Activated T-cell treated with anti-CD3 and anti-CD28 coated beads, Interleukin-2, amount 50 U/mL, for 24 hours (primary cell): ENCODE measurements at regions not wholly inside any gene's neighbourhood (a gene's known extent, or its start where the extent isn't known, plus 50 kb on each side); places are given as distances from the start of the nearest gene placed in this dataset.

Source experiments
- DNase-seq: peaks from one replicate; pipeline ENCODE4 v3.0.0-alpha.2; 2020
- H3K27ac Mint-ChIP-seq: 2 replicates; pipeline ENCODE4 v1.8.0; 2020; ENCODE audit warnings: mild to moderate bottlenecking, mixed read lengths
- H3K27me3 Mint-ChIP-seq: 2 replicates; pipeline ENCODE4 v1.8.0; 2020; ENCODE audit warnings: mixed read lengths
- H3K36me3 Mint-ChIP-seq: 2 replicates; pipeline ENCODE4 v1.8.0; 2020; ENCODE audit warnings: low read depth, mixed read lengths
- H3K4me1 Mint-ChIP-seq: 2 replicates; pipeline ENCODE4 v1.8.0; 2020; ENCODE audit warnings: low read depth, mixed read lengths
- H3K4me3 Mint-ChIP-seq: 2 replicates; pipeline ENCODE4 v1.8.0; 2020; ENCODE audit warnings: mild to moderate bottlenecking, moderate library complexity, mixed read lengths
- H3K9me3 Mint-ChIP-seq: 2 replicates; pipeline ENCODE4 v1.8.0; 2020; ENCODE audit warnings: mixed read lengths

DNA sequence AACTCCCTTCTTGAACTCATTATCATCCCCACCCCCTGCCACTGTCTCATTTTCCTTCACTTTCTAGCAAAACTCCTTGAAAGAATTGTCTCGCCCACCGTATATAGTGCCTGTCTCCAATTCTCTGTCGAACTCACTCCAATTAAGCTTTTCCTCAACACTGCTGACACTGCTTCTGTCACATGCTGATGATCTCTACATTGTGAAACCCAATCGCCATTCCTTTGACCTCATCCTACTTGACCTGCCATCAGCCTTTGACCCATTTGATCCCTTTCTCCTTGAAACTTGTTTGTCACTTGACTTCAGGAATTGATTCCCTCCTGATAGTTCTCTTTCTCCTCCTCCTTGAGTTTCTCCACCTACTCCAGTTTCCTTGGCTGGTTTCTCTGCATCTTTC lies 54.8 kb downstream of the CCDC71L start:
- DNase-seq = no peak
- no peaks in the 10 kb centered on the region for H3K27me3 Mint-ChIP-seq
- H3K9me3 Mint-ChIP-seq = no peaks in the 10 kb centered on the region
- H3K36me3 Mint-ChIP-seq = no peaks in the 10 kb centered on the region
- peaks cover 9% of the 10 kb centered on the region for H3K4me1 Mint-ChIP-seq
- no peak overlapping the region for H3K27ac Mint-ChIP-seq
- H3K4me3 Mint-ChIP-seq = no peak overlapping the region

DNA sequence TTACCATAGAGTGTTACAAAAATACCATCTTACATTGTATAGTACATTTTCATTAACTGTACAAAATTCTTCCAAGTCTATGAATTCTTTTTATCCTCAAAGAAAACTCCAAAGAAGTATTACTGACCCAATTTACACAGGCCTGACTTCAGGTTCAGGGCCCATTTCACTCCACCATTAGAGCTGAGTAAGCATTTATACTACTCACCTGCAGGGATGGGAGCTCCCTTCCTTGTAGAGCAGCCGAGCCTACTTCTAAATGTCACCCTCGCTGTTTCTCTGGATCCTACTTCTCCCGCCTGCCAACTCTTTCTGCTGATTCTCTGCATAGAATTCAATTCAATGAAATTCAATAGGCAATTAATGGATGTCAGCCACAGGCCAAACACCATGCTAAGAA lies 56.0 kb downstream of the CCDC71L start:
- Mint-ChIP-seq H3K27ac (no peak overlapping the region), H3K4me1 (peaks cover 9% of the 10 kb centered on the region), H3K9me3 (no peaks in the 10 kb centered on the region), H3K4me3 (no peak overlapping the region), H3K36me3 (no peaks in the 10 kb centered on the region), H3K27me3 (no peaks in the 10 kb centered on the region)
- no peak for DNase-seq

- Mint-ChIP-seq H3K36me3 (no peaks in the 10 kb centered on the region), H3K4me3 (no peak overlapping the region), H3K27ac (peak overlapping the region; percentile 8), H3K9me3 (no peaks in the 10 kb centered on the region), H3K4me1 (peaks cover 9% of the 10 kb centered on the region), H3K27me3 (no peaks in the 10 kb centered on the region)
- no peak for DNase-seq
Observed at GRCh38 chr7:106604303-106604924, 56.5 kb downstream of the CCDC71L start.

GRCh38 chr7:106603346-106603745 lies 57.6 kb downstream of the CCDC71L start:
- no peak overlapping the region for H3K27ac Mint-ChIP-seq
- H3K27me3 Mint-ChIP-seq = no peaks in the 10 kb centered on the region
- no peak overlapping the region for H3K4me3 Mint-ChIP-seq
- H3K4me1 Mint-ChIP-seq = peaks cover 14% of the 10 kb centered on the region
- no peak for DNase-seq
- no peaks in the 10 kb centered on the region for H3K36me3 Mint-ChIP-seq
- H3K9me3 Mint-ChIP-seq = no peaks in the 10 kb centered on the region

GRCh38 chr7:106602062-106602461 lies 58.9 kb downstream of the CCDC71L start:
- Mint-ChIP-seq H3K4me1 (peaks cover 16% of the 10 kb centered on the region), H3K27ac (no peak overlapping the region), H3K9me3 (no peaks in the 10 kb centered on the region), H3K27me3 (no peaks in the 10 kb centered on the region), H3K36me3 (no peaks in the 10 kb centered on the region), H3K4me3 (no peak overlapping the region)
- no peak for DNase-seq

- Mint-ChIP-seq H3K9me3 (no peaks in the 10 kb centered on the region), H3K4me3 (no peak overlapping the region)
Observed at GRCh38 chr7:106600569-106601373, 60.2 kb downstream of the CCDC71L start.

DNA sequence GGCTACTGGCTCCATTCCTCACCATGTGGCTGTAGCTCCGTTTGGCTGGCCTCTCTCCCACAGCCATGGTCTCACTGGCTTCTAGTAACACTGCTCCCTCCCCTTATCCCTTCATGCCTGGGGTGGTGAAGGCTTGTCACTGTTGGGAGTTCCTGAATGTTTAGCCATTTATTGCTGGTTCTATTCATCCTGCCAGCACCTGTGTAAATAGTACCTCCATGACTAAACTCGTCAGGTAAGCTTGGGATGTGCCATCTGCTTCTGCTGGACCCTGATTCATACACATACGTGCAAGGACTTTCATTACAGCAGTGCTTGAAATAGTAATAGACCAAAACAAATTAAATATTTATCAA lies 61.6 kb downstream of the CCDC71L start:
- Mint-ChIP-seq H3K27me3 (no peaks in the 10 kb centered on the region), H3K4me1 (peaks cover 10% of the 10 kb centered on the region), H3K9me3 (no peaks in the 10 kb centered on the region), H3K4me3 (no peak overlapping the region), H3K27ac (no peak overlapping the region), H3K36me3 (no peaks in the 10 kb centered on the region)
- no peak for DNase-seq

More at GRCh38 chr7:106600569-106601373, 60.2 kb downstream of the CCDC71L start:
- Mint-ChIP-seq H3K36me3 (no peaks in the 10 kb centered on the region), H3K27me3 (no peaks in the 10 kb centered on the region), H3K27ac (no peak overlapping the region), H3K4me1 (peaks cover 16% of the 10 kb centered on the region)
- no peak for DNase-seq

- DNase-seq = peak; percentile 64
- H3K4me1 Mint-ChIP-seq = peaks cover 7% of the 10 kb centered on the region
- H3K27me3 Mint-ChIP-seq = no peaks in the 10 kb centered on the region
- H3K36me3 Mint-ChIP-seq = no peaks in the 10 kb centered on the region
- H3K27ac Mint-ChIP-seq = peak overlapping the region; percentile 38
- H3K4me3 Mint-ChIP-seq = peak overlapping the region; percentile 53
- H3K9me3 Mint-ChIP-seq = no peaks in the 10 kb centered on the region
Observed at GRCh38 chr7:106598663-106599342, 62.2 kb downstream of the CCDC71L start.

GRCh38 chr7:106597751-106598546 lies 63.0 kb downstream of the CCDC71L start:
- Mint-ChIP-seq H3K36me3 (no peaks in the 10 kb centered on the region), H3K4me3 (no peak overlapping the region), H3K27me3 (peaks cover 2% of the 10 kb centered on the region), H3K9me3 (no peaks in the 10 kb centered on the region), H3K4me1 (peaks cover 7% of the 10 kb centered on the region), H3K27ac (no peak overlapping the region)
- no peak for DNase-seq

DNA sequence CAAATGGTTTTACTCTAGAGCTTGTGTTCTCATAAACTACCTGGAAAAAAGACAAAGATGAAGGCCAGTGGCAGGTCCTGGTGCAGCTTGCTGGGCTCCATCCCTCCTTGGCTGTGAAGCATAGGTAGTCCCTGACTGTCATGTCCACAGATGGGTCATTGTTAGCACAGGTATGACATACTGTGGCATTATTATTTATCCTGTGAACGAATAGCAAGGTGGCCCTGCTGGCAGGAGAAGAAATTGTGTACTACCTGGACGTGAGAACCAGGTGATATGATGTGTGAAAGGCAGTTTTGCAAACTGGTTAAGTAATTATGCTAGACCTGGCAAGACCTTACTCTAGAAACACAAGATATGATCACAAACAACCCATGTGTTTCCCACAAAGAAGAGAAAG lies 63.9 kb downstream of the CCDC71L start:
- peaks cover 7% of the 10 kb centered on the region for H3K4me1 Mint-ChIP-seq
- no peaks in the 10 kb centered on the region for H3K36me3 Mint-ChIP-seq
- H3K9me3 Mint-ChIP-seq = no peaks in the 10 kb centered on the region
- no peak overlapping the region for H3K27ac Mint-ChIP-seq
- H3K4me3 Mint-ChIP-seq = no peak overlapping the region
- peaks cover 4% of the 10 kb centered on the region for H3K27me3 Mint-ChIP-seq
- DNase-seq = no peak

DNA sequence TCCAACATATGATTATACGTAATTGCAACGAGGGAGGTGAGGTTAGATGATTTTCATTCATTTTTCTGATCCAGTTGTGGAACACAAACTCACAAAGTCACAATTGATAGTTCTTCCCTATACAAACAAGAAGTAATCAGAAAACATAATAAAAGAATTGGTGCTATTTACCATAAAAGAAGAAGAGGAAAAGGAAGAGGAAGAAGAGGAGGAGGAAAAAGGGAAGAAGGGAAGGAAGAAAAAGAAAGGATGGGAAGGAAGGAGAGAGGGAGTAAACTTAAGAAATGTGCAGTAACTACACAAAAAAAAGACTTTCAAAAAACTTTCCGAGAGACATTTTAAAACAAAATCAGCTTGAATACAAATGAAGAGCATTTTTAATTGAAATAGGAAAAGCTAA lies 65.0 kb downstream of the CCDC71L start:
- peaks cover 4% of the 10 kb centered on the region for H3K27me3 Mint-ChIP-seq
- no peak for DNase-seq
- H3K27ac Mint-ChIP-seq = no peak overlapping the region
- H3K4me1 Mint-ChIP-seq = peaks cover 7% of the 10 kb centered on the region
- no peaks in the 10 kb centered on the region for H3K9me3 Mint-ChIP-seq
- H3K4me3 Mint-ChIP-seq = no peak overlapping the region
- H3K36me3 Mint-ChIP-seq = no peaks in the 10 kb centered on the region

DNA sequence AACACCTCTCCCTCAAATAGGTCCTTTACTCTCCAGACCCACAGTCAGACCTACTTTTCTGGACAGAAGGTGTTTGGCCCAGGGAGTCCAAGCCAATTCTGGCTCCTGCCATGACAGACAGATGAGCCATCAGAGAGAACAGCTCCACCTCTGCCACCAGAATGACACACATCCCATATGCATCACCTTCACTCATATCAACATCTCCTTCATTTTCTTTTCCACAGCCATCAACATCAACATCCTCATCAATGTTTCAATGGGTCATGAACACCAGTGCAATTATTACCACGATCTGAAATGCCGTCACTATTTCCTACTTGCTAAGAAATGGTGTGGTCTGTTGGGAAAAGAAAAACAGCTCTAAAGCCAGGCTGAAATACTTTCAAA lies 67.9 kb downstream of the CCDC71L start:
- Mint-ChIP-seq H3K4me3 (no peak overlapping the region), H3K4me1 (peaks cover 2% of the 10 kb centered on the region), H3K27ac (no peak overlapping the region), H3K9me3 (no peaks in the 10 kb centered on the region), H3K27me3 (peaks cover 6% of the 10 kb centered on the region), H3K36me3 (no peaks in the 10 kb centered on the region)
- no peak for DNase-seq

- Mint-ChIP-seq H3K27me3 (peaks cover 6% of the 10 kb centered on the region), H3K4me3 (no peak overlapping the region), H3K9me3 (no peaks in the 10 kb centered on the region), H3K36me3 (no peaks in the 10 kb centered on the region), H3K4me1 (peaks cover 2% of the 10 kb centered on the region), H3K27ac (no peak overlapping the region)
- no peak for DNase-seq
Observed at GRCh38 chr7:106592282-106593027, 68.5 kb downstream of the CCDC71L start.

GRCh38 chr7:106591146-106591545 lies 69.8 kb downstream of the CCDC71L start:
- Mint-ChIP-seq H3K27me3 (peaks cover 14% of the 10 kb centered on the region), H3K36me3 (no peaks in the 10 kb centered on the region)

More at GRCh38 chr7:106591146-106591545, 69.8 kb downstream of the CCDC71L start:
- H3K4me3 Mint-ChIP-seq = no peak overlapping the region
- H3K27ac Mint-ChIP-seq = no peak overlapping the region
- no peak for DNase-seq
- H3K4me1 Mint-ChIP-seq = peaks cover 2% of the 10 kb centered on the region
- H3K9me3 Mint-ChIP-seq = no peaks in the 10 kb centered on the region
